ENCODE measurements at regions not wholly inside any gene's neighbourhood (a gene's known extent, or its start where the extent isn't known, plus 50 kb on each side); places are given as distances from the start of the nearest gene placed in this dataset.

- WGBS (ENCODE audit: low lambda C conversion rate) = 0% methylated on average over 1 of the region's 1 CpG
- Histone ChIP-seq H3K9ac (ENCODE audit: insufficient read depth, low read depth, low read length) (no peak overlapping the region), H3K4me2 (ENCODE audit: low read depth, low read length) (no peak overlapping the region), H3K36me3 (replicated peaks in 1 of 2; ENCODE audit: control insufficient read depth in 1 of 2, insufficient read depth in 2 of 2, low read length in 2 of 2) (no peaks in the 10 kb centered on the region), H3K27me3 (ENCODE audit: control insufficient read depth in 1 of 2, insufficient read depth in 2 of 2, low read length in 2 of 2) (no peaks in the 10 kb centered on the region), H3K9me3 (ENCODE audit: low read length) (peaks cover 19% of the 10 kb centered on the region), H4K20me1 (ENCODE audit: insufficient read depth, low read length) (no peaks in the 10 kb centered on the region), H3K27ac (ENCODE audit: extremely low read length, insufficient read depth, low read length) (no peak overlapping the region), H3K79me2 (ENCODE audit: insufficient read depth, low read length) (no peaks in the 10 kb centered on the region), H2AFZ (ENCODE audit: low read length) (no peak overlapping the region), H3K4me3 (replicated peaks in 1 of 3; ENCODE audit: insufficient read depth in 1 of 3, low read depth in 2 of 3, low read length in 3 of 3) (no peak overlapping the region), H3K4me1 (ENCODE audit: insufficient read depth, low read length) (no peaks in the 10 kb centered on the region)
- intact Hi-C loops (cut with micrococcal nuclease; ENCODE audit: unreplicated experiment) (no loop called here), in situ Hi-C loops (cut with HindIII; ENCODE audit: extremely low pct_ligation_motif_present, low pct_unique_long_range_greater_than_20kb) (no loop called here)
- ATAC-seq = no peak
- TF ChIP-seq MTF2 (CRISPR knock-in tag; IDR thresholded peaks at IDR 0.05; ENCODE audit: borderline replicate concordance) (no peak), FUBP1 (CRISPR knock-in tag; IDR thresholded peaks at IDR 0.05; ENCODE audit: borderline replicate concordance) (no peak), ZNF496 (CRISPR knock-in tag; IDR thresholded peaks at IDR 0.05; ENCODE audit: insufficient replicate concordance) (no peak), ZNF569 (CRISPR knock-in tag; IDR thresholded peaks at IDR 0.05; ENCODE audit: borderline replicate concordance) (no peak), HOXA3 (CRISPR knock-in tag; IDR thresholded peaks at IDR 0.05) (no peak), SETDB1 (CRISPR knock-in tag; IDR thresholded peaks at IDR 0.05; ENCODE audit: borderline replicate concordance) (no peak), KAT2B (IDR thresholded peaks at IDR 0.05; ENCODE audit: borderline replicate concordance, low read depth, low read length) (no peak), CAMTA2 (CRISPR knock-in tag; IDR thresholded peaks at IDR 0.05; ENCODE audit: borderline replicate concordance) (no peak), TP53 (CRISPR knock-in tag; conservative IDR thresholded peaks at IDR 0.05) (no peak)
- no peak for FAIRE-seq
- no peak for DNase-seq (ENCODE audit: low spot score)
- ChIA-PET CTCF (ENCODE audit: low intra/inter-chr PET ratio, low total read pairs) (no interaction called here), POLR2A (no interaction called here)
- no TSS peak for BruUV-seq (replicated peaks)
These were observed 352.5 kb downstream of the ZNF326 start for GRCh38 chr1:90347366-90347765.

Measured in HepG2 (cell line).